CD4-positive, alpha-beta T cell treated with Interleukin-6 for 4 hours (primary cell): ENCODE measurements at regions not wholly inside any gene's neighbourhood (a gene's known extent, or its start where the extent isn't known, plus 50 kb on each side); places are given as distances from the start of the nearest gene placed in this dataset.

Source experiments
- DNase-seq: peaks from one replicate; pipeline ENCODE4 v3.0.0-alpha.2; 2020; ENCODE audit warnings: mixed read lengths

GRCh38 chr13:65656740-65657329 lies 1573.3 kb downstream of the PCDH9 start:
- no peak for DNase-seq

- no peak for DNase-seq
Measured at GRCh38 chr13:65653613-65654012, 1576.5 kb downstream of the PCDH9 start.

- no peak for DNase-seq
Measured at GRCh38 chr13:65650321-65650720, 1579.8 kb downstream of the PCDH9 start.

GRCh38 chr13:65642996-65643395 lies 1587.1 kb downstream of the PCDH9 start:
- no peak for DNase-seq

- DNase-seq, result no peak
Measured at GRCh38 chr13:65642301-65642700, 1587.8 kb downstream of the PCDH9 start.

- no peak for DNase-seq
Measured at GRCh38 chr13:65638572-65639168, 1591.5 kb downstream of the PCDH9 start.

GRCh38 chr13:65633806-65634205 lies 1596.3 kb downstream of the PCDH9 start:
- no peak for DNase-seq

GRCh38 chr13:65631078-65631477 lies 1599.1 kb downstream of the PCDH9 start:
- DNase-seq, result no peak

- DNase-seq, result no peak
Measured at GRCh38 chr13:65629926-65630325, 1600.2 kb downstream of the PCDH9 start.

GRCh38 chr13:65623148-65623547 lies 1607.0 kb downstream of the PCDH9 start:
- no peak for DNase-seq

GRCh38 chr13:65615506-65615905 lies 1614.6 kb downstream of the PCDH9 start:
- no peak for DNase-seq

- DNase-seq, result no peak
Measured at GRCh38 chr13:65613004-65613403, 1617.1 kb downstream of the PCDH9 start.

GRCh38 chr13:65609350-65609749 lies 1620.8 kb downstream of the PCDH9 start:
- DNase-seq, result no peak

- no peak for DNase-seq
Measured at GRCh38 chr13:65606622-65607021, 1623.5 kb downstream of the PCDH9 start.

- no peak for DNase-seq
Measured at GRCh38 chr13:65605396-65605795, 1624.7 kb downstream of the PCDH9 start.

GRCh38 chr13:65603160-65603559 lies 1627.0 kb downstream of the PCDH9 start:
- DNase-seq, result no peak

GRCh38 chr13:65601855-65602254 lies 1628.3 kb downstream of the PCDH9 start:
- no peak for DNase-seq

GRCh38 chr13:65600702-65601101 lies 1629.4 kb downstream of the PCDH9 start:
- DNase-seq, result no peak

GRCh38 chr13:65597839-65598818 lies 1632.0 kb downstream of the PCDH9 start:
- DNase-seq, result no peak

GRCh38 chr13:65595916-65596315 lies 1634.2 kb downstream of the PCDH9 start:
- no peak for DNase-seq

- no peak for DNase-seq
Measured at GRCh38 chr13:65594298-65594781, 1635.8 kb downstream of the PCDH9 start.

- DNase-seq, result no peak
Measured at GRCh38 chr13:65593298-65593874, 1636.8 kb downstream of the PCDH9 start.

GRCh38 chr13:65592731-65593130 lies 1637.4 kb downstream of the PCDH9 start:
- DNase-seq, result no peak
